GM23338 (cell line): ENCODE measurements at regions not wholly inside any gene's neighbourhood (a gene's known extent, or its start where the extent isn't known, plus 50 kb on each side); places are given as distances from the start of the nearest gene placed in this dataset.

Source experiments
- ATAC-seq: fragments of 200-7000 bp; cut with Tn5 transposase; 3 replicates; pipeline ENCODE4 v1.9.1; 2020
- DNase-seq: peaks from one replicate; pipeline ENCODE4 v3.0.0-alpha.2; 2015; ENCODE audit warnings: low spot score
- H2AFZ ChIP-seq: fragments of 200-600 bp; sonication (generic); 2 replicates; pipeline ENCODE4 v1.8.0; 2016; ENCODE audit warnings: antibody characterized with exemption, mild to moderate bottlenecking, moderate library complexity
- H3F3A ChIP-seq: fragments of 200-600 bp; sonication (generic); replicated peaks from 2 replicates; pipeline ENCODE4 v1.8.0; 2017; ENCODE audit warnings: antibody characterized with exemption, mixed run types, low read depth
- H3K27ac ChIP-seq: fragments of 200-600 bp; sonication (generic); 2 replicates; pipeline ENCODE4 v1.6.1; 2016; ENCODE audit warnings: low read depth
- H3K27me3 ChIP-seq: fragments of 200-600 bp; sonication (generic); 2 replicates; pipeline ENCODE4 v1.8.0; 2016; ENCODE audit warnings: mild to moderate bottlenecking, mixed run types, moderate library complexity; ENCODE audit not compliant: insufficient read depth
- H3K36me3 ChIP-seq: fragments of 200-600 bp; sonication (generic); 2 replicates; pipeline ENCODE4 v1.8.0; 2016; ENCODE audit warnings: mild to moderate bottlenecking; ENCODE audit not compliant: insufficient read depth
- H3K4me1 ChIP-seq: fragments of 200-600 bp; sonication (generic); 2 replicates; pipeline ENCODE4 v1.8.0; 2016; ENCODE audit warnings: mild to moderate bottlenecking, moderate library complexity; ENCODE audit not compliant: insufficient read depth
- H3K4me2 ChIP-seq: fragments of 200-600 bp; sonication (generic); 2 replicates; pipeline ENCODE4 v1.7.1; 2017; ENCODE audit warnings: mixed run types
- H3K4me3 ChIP-seq: fragments of 200-600 bp; sonication (generic); 2 replicates; pipeline ENCODE4 v1.6.1; 2016; ENCODE audit warnings: mixed run types
- H3K79me2 ChIP-seq: fragments of 200-600 bp; sonication (generic); replicated peaks from 2 replicates; pipeline ENCODE4 v1.8.0; 2017; ENCODE audit warnings: mild to moderate bottlenecking; ENCODE audit not compliant: insufficient read depth
- H3K9me2 ChIP-seq: fragments of 200-600 bp; sonication (generic); 2 replicates; pipeline ENCODE4 v1.8.0; 2017; ENCODE audit not compliant: insufficient read depth
- H4K20me1 ChIP-seq: fragments of 200-600 bp; sonication (generic); replicated peaks from 2 replicates; pipeline ENCODE4 v1.8.0; 2017; ENCODE audit warnings: mild to moderate bottlenecking; ENCODE audit not compliant: insufficient read depth
- H3K27ac Mint-ChIP-seq: 2 replicates; pipeline ENCODE4 v1.8.0; 2020; ENCODE audit warnings: inconsistent platforms, mild to moderate bottlenecking, moderate library complexity, mixed read lengths
- H3K27me3 Mint-ChIP-seq: 3 replicates; pipeline ENCODE4 v1.8.0; 2022; ENCODE audit warnings: low read depth, mild to moderate bottlenecking, moderate library complexity, mixed read lengths, inconsistent platforms; ENCODE audit not compliant: insufficient read depth, poor library complexity
- H3K36me3 Mint-ChIP-seq: 3 replicates; pipeline ENCODE4 v1.8.0; 2021; ENCODE audit warnings: low read depth, mild to moderate bottlenecking, inconsistent platforms, moderate library complexity, mixed read lengths
- H3K4me1 Mint-ChIP-seq: 3 replicates; pipeline ENCODE4 v1.8.0; 2020; ENCODE audit warnings: mild to moderate bottlenecking, inconsistent platforms, mixed read lengths
- H3K4me3 Mint-ChIP-seq: 3 replicates; pipeline ENCODE4 v1.8.0; 2021; ENCODE audit warnings: moderate library complexity, mild to moderate bottlenecking, inconsistent platforms, mixed read lengths
- H3K9me3 Mint-ChIP-seq: 3 replicates; pipeline ENCODE4 v1.8.0; 2020; ENCODE audit warnings: moderate library complexity, mild to moderate bottlenecking, inconsistent platforms, mixed read lengths
- CREB1 ChIP-seq: fragments of 250-450 bp; sonication (Bioruptor Pico); IDR thresholded peaks from 2 replicates; pipeline ENCODE4 v1.5.0; 2020; ENCODE audit warnings: low read depth, mild to moderate bottlenecking, moderate library complexity
- EZH2 ChIP-seq: fragments of 200-600 bp; sonication (generic); IDR thresholded peaks from one replicate; pipeline ENCODE4 v1.8.0; 2017; ENCODE audit warnings: antibody characterized with exemption, mild to moderate bottlenecking, low read depth; ENCODE audit not compliant: unreplicated experiment
- EZH2phosphoT487 ChIP-seq: fragments of 200-600 bp; sonication (generic); IDR thresholded peaks from one replicate; pipeline ENCODE4 v1.8.1; 2018; ENCODE audit warnings: antibody characterized with exemption; ENCODE audit not compliant: unreplicated experiment
- NANOG ChIP-seq: IDR thresholded peaks from 2 replicates; pipeline ENCODE4 v1.6.1; 2016; ENCODE audit warnings: antibody characterized with exemption, borderline replicate concordance
- POLR2AphosphoS5 ChIP-seq: IDR thresholded peaks from 2 replicates; pipeline ENCODE4 v1.6.1; 2016; ENCODE audit warnings: antibody characterized with exemption, low read depth
- ZNF114 ChIP-seq: fragments of 250-450 bp; sonication (Bioruptor Pico); IDR thresholded peaks from 2 replicates; pipeline ENCODE4 v1.5.0; 2020; ENCODE audit warnings: mild to moderate bottlenecking, moderate library complexity
- ZNF331 ChIP-seq: fragments of 250-450 bp; sonication (Bioruptor Pico); IDR thresholded peaks from 2 replicates; pipeline ENCODE4 v1.5.0; 2020; ENCODE audit warnings: low read depth, mild to moderate bottlenecking, moderate library complexity
- ZNF462 ChIP-seq: fragments of 250-450 bp; sonication (Bioruptor Pico); IDR thresholded peaks from 2 replicates; pipeline ENCODE4 v1.5.0; 2020; ENCODE audit warnings: mild to moderate bottlenecking, moderate library complexity
- TF ChIP-seq, protein P1 (sequence below): IDR thresholded peaks from 2 replicates; pipeline ENCODE4 v1.6.1; 2016; ENCODE audit warnings: antibody characterized with exemption
- TF ChIP-seq, protein P2 (sequence below), 2 experiments: fragments of 200-600 bp in 1 of 2; sonication (generic) in 1 of 2; conservative IDR thresholded peaks; 2 replicates each; pipeline versions ENCODE4 v1.5.1 to v1.6.1; 2016 to 2017; ENCODE audit warnings: antibody characterized with exemption in 2 of 2, low read depth in 2 of 2, mild to moderate bottlenecking in 2 of 2, moderate library complexity in 1 of 2
- TF ChIP-seq, protein P3 (sequence below): IDR thresholded peaks from one replicate; pipeline ENCODE4 v1.6.1; 2018; ENCODE audit warnings: antibody characterized with exemption; ENCODE audit not compliant: unreplicated experiment

DNA sequence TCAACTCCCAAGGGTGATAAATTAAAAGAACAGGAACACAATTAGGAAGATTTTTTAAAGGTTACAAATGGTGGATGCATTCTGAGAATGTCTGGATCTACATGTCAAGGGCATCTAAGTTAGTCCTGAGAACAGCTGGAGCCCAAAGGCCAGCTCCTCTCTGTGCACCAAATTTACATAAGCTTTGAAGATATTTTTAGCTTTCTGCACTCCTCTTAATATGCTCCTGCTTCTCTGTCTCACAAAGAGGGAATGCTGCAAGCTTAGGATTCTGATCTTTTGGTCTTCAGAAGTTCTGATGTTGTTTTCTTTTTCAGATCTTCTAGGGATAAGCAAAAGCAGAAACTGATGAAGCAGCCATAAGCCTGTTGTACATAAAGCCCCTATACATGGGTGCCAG is 309.8 kb upstream of the NCAM1 start:
- H2AFZ ChIP-seq, result no peak overlapping the region
- H3K4me1 ChIP-seq, result peaks cover 6% of the 10 kb centered on the region
- H3K9me2 ChIP-seq, result no peaks in the 10 kb centered on the region
- H3K4me3 Mint-ChIP-seq, result no peak overlapping the region
- peaks cover 12% of the 10 kb centered on the region for H3K4me1 Mint-ChIP-seq
- H3K4me3 ChIP-seq, result no peak overlapping the region
- no peaks in the 10 kb centered on the region for H3K79me2 ChIP-seq
- no peaks in the 10 kb centered on the region for H3K36me3 ChIP-seq
- H3K27ac Mint-ChIP-seq, result no peak overlapping the region
- DNase-seq, result no peak
- no peaks in the 10 kb centered on the region for H3K27me3 ChIP-seq
- H3K27me3 Mint-ChIP-seq, result no peaks in the 10 kb centered on the region
- TF ChIP-seq, protein P1, sequence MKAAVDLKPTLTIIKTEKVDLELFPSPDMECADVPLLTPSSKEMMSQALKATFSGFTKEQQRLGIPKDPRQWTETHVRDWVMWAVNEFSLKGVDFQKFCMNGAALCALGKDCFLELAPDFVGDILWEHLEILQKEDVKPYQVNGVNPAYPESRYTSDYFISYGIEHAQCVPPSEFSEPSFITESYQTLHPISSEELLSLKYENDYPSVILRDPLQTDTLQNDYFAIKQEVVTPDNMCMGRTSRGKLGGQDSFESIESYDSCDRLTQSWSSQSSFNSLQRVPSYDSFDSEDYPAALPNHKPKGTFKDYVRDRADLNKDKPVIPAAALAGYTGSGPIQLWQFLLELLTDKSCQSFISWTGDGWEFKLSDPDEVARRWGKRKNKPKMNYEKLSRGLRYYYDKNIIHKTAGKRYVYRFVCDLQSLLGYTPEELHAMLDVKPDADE, result no peak
- TF ChIP-seq, protein P2, sequence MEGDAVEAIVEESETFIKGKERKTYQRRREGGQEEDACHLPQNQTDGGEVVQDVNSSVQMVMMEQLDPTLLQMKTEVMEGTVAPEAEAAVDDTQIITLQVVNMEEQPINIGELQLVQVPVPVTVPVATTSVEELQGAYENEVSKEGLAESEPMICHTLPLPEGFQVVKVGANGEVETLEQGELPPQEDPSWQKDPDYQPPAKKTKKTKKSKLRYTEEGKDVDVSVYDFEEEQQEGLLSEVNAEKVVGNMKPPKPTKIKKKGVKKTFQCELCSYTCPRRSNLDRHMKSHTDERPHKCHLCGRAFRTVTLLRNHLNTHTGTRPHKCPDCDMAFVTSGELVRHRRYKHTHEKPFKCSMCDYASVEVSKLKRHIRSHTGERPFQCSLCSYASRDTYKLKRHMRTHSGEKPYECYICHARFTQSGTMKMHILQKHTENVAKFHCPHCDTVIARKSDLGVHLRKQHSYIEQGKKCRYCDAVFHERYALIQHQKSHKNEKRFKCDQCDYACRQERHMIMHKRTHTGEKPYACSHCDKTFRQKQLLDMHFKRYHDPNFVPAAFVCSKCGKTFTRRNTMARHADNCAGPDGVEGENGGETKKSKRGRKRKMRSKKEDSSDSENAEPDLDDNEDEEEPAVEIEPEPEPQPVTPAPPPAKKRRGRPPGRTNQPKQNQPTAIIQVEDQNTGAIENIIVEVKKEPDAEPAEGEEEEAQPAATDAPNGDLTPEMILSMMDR (conservative IDR thresholded peaks at IDR 0.05; ENCODE audit: low read depth in 2 of 2), result no peak
- TF ChIP-seq ZNF114 (CRISPR knock-in tag), result no peak
- TF ChIP-seq NANOG, result no peak
- TF ChIP-seq EZH2, result no peak
- TF ChIP-seq, protein P3, sequence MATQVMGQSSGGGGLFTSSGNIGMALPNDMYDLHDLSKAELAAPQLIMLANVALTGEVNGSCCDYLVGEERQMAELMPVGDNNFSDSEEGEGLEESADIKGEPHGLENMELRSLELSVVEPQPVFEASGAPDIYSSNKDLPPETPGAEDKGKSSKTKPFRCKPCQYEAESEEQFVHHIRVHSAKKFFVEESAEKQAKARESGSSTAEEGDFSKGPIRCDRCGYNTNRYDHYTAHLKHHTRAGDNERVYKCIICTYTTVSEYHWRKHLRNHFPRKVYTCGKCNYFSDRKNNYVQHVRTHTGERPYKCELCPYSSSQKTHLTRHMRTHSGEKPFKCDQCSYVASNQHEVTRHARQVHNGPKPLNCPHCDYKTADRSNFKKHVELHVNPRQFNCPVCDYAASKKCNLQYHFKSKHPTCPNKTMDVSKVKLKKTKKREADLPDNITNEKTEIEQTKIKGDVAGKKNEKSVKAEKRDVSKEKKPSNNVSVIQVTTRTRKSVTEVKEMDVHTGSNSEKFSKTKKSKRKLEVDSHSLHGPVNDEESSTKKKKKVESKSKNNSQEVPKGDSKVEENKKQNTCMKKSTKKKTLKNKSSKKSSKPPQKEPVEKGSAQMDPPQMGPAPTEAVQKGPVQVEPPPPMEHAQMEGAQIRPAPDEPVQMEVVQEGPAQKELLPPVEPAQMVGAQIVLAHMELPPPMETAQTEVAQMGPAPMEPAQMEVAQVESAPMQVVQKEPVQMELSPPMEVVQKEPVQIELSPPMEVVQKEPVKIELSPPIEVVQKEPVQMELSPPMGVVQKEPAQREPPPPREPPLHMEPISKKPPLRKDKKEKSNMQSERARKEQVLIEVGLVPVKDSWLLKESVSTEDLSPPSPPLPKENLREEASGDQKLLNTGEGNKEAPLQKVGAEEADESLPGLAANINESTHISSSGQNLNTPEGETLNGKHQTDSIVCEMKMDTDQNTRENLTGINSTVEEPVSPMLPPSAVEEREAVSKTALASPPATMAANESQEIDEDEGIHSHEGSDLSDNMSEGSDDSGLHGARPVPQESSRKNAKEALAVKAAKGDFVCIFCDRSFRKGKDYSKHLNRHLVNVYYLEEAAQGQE, result no peak
- no peak for TF ChIP-seq ZNF462
- TF ChIP-seq POLR2AphosphoS5, result no peak
- TF ChIP-seq ZNF331, result no peak
- no peak for TF ChIP-seq CREB1 (CRISPR knock-in tag)
- no peak for TF ChIP-seq EZH2phosphoT487
- no peaks in the 10 kb centered on the region for H4K20me1 ChIP-seq
- no peak for ATAC-seq
- H3K36me3 Mint-ChIP-seq, result no peaks in the 10 kb centered on the region
- H3K27ac ChIP-seq, result no peak overlapping the region
- H3K9me3 Mint-ChIP-seq, result no peaks in the 10 kb centered on the region
- no peaks in the 10 kb centered on the region for H3F3A ChIP-seq
- no peak overlapping the region; the same call in 1 of the 2 replicates for H3K4me2 ChIP-seq
